Motor neuron (in vitro differentiated cells): ENCODE measurements at regions not wholly inside any gene's neighbourhood (a gene's known extent, or its start where the extent isn't known, plus 50 kb on each side); places are given as distances from the start of the nearest gene placed in this dataset.
"Not testable (repeated sequence)": the region's sequence is repeated elsewhere in the genome, so short reads cannot be mapped to it uniquely, and the experiment has no call there.

Experiments used
- ATAC-seq, 8 experiments: fragments of 200-7000 bp; cut with Tn5 transposase; replicated peaks in 6 of 8; 2 replicates each; pipeline ENCODE4 v1.8.0; 2021; ENCODE audit warnings: mild to moderate bottlenecking in 8 of 8, moderate library complexity in 8 of 8
- H3K27ac ChIP-seq, 2 donors: fragments of 250-450 bp; sonication (Bioruptor Pico); 2 replicates each; pipeline ENCODE4 v1.9.0; 2021; ENCODE audit warnings: antibody characterized with exemption in 2 of 2, mild to moderate bottlenecking in 2 of 2, moderate library complexity in 1 of 2
- H3K4me1 ChIP-seq, 2 donors: fragments of 250-450 bp; sonication (Bioruptor Pico); replicated peaks in 1 of 2; 2 replicates each; pipeline ENCODE4 v1.6.1; 2021; ENCODE audit warnings: antibody characterized with exemption in 2 of 2, mild to moderate bottlenecking in 2 of 2, moderate library complexity in 1 of 2
- H3K4me3 ChIP-seq, 5 donors: fragments of 250-450 bp; sonication (Bioruptor Pico); 2 replicates each; pipeline ENCODE4 v1.9.0; 2021; ENCODE audit warnings: antibody characterized with exemption in 5 of 5, mild to moderate bottlenecking in 5 of 5, moderate library complexity in 4 of 5
- WGBS, 10 experiments: fragments of 450-650 bp; shearing (Covaris generic); methylation state at CpG; one replicate each; pipeline ENCODE4 v1.0.0; 2022; 5-methylcytosine and 5-hydroxymethylcytosine counted together
- in situ Hi-C, 9 experiments: fragments of 400-800 bp; cut with MboI; loops; one replicate each; pipeline ENCODE4 v1.15.0; 2021; ENCODE audit warnings: low sequenced_read_pairs in 9 of 9, low pct_unique_long_range_greater_than_20kb in 2 of 9; ENCODE audit not compliant: unreplicated experiment in 9 of 9

GRCh38 chr3:160047876-160048275 is 59.2 kb downstream of the IL12A start:
- Histone ChIP-seq H3K4me3 (no peak overlapping the region), H3K4me1 (peaks cover 0 to 3% of the 10 kb centered on the region in 2 donors), H3K27ac (no peak overlapping the region)
- in situ Hi-C loops, result loop anchor here in 4 of 9 experiments (25.0 kb wide), 2 partner anchors 289 to 364 kb away; no protein-coding TSS in a partner anchor
- WGBS, 10 experiments, result 53 to 100% (median 80%) methylated on average over 1 to 4 of the region's 5 CpGs; no CpG with 5 or more reads in 5 of the 10 experiments
- ATAC-seq, result no peak

DNA sequence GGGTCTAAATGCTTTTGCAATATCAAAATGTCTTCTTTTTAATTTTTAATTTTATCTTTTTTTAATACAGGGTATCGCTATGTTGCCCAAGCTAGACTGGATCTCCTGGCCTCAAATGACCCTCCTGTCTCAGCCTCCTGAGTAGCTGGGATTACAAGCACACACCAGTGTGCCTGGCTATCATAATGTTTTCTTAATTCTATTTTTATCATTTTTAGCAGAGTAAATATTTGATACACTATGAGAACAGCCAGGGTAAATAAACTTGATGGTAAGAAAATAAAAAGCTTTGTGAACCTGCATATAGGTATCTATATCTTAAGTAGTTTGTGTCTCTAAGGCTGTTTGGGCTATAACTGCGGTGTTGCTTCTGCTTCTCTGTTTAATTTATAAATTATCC is 60.4 kb downstream of the IL12A start:
- in situ Hi-C loops, result loop anchor here in 4 of 9 experiments (25.0 kb wide), 2 partner anchors 288 to 363 kb away; no protein-coding TSS in a partner anchor
- no peak for ATAC-seq
- Histone ChIP-seq H3K4me1 (peaks cover 0 to 3% of the 10 kb centered on the region in 2 donors), H3K4me3 (no peak overlapping the region), H3K27ac (no peak overlapping the region)
- 60 to 100% (median 92%) methylated on average over 2 of the region's 2 CpGs; no CpG with 5 or more reads in 3 of the 10 experiments for WGBS, 10 experiments

DNA sequence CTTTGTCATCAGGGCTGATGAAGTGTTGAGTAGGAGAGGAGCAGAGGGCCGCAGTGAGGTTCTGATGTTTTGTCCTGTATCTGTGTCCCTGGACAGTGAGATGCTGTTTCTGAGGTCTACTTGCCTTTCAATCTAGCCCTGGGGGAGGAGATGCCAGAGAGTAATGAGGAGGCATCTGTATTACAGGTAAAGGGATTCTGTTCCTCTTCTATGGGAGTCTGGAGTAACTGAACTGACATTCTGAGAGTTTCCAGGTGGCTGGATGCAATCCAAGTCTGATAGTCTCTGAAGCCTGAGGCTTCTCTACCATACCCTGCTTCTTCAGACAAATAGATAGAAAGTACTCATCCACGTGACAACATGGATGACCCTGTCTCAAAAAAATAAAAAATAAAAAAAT is 60.9 kb downstream of the IL12A start:
- ATAC-seq, result no peak
- Histone ChIP-seq H3K4me3 (no peak overlapping the region), H3K4me1 (peaks cover 0 to 3% of the 10 kb centered on the region in 2 donors), H3K27ac (no peak overlapping the region)
- 0 to 100% (median 71%) methylated on average over 1 to 2 of the region's 2 CpGs for WGBS, 10 experiments
- in situ Hi-C loops, result loop anchor here in 4 of 9 experiments (25.0 kb wide), 2 partner anchors 288 to 363 kb away; no protein-coding TSS in a partner anchor

DNA sequence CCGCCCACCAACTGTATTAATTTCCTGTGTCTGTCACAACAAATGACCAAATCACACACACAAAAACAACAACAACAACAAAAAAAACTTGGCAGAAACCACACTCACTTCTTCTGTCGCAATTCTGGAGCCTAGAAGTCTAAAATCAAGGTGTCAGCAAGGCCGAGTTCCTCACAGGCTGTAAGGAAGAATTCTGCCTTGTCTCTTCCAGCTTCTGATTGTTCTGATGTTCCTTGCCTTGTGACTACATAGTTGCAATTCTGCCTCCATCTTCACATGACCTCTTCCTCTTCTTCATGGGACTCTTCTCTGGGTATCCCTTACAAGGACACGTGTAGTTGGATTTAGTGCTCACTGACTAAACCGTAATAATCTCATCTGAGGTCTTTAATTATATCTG is 61.4 kb downstream of the IL12A start:
- 59 to 100% (median 90%) methylated on average over 1 to 4 of the region's 5 CpGs; no CpG with 5 or more reads in 1 of the 10 experiments for WGBS, 10 experiments
- Histone ChIP-seq H3K27ac (no peak overlapping the region), H3K4me3 (no peak overlapping the region), H3K4me1 (peaks cover 0 to 3% of the 10 kb centered on the region in 2 donors)
- in situ Hi-C loops, result loop anchor here in 4 of 9 experiments (25.0 kb wide), 2 partner anchors 287 to 362 kb away; no protein-coding TSS in a partner anchor
- ATAC-seq, result no peak

DNA sequence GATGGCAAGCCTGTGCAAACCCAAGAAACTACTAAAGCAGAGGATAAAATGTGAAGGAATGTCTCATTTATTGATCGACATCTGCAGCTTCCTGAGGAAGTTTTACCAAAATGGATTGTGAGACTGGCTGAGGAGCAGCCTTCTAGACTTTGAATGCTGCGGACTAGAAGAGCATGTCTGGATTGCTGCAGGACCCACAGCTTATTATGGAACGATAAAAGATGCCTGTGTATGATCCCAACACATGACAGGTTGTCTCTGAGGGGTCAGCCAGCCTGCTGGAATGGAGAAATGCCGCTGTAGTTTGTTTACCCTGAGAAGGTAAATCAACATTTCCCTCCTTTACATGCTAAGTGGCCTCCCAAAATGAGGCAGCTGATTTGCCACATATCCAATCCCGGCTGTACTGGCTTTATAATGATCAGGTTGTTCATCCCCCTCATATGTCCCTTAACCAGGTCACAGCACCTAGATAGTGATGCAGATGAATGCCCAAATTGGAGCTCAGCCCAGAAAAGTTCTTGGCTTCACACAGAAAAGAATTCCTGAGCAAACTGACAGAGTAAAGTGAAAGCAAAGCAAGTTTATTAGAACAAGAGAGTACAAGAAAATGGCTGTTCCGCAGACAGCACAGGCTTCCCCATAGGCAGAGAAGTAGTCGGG is 63.9 kb downstream of the IL12A start:
- ATAC-seq, result peak in 1 of 8 experiments; percentile 37
- Histone ChIP-seq H3K4me1 (peaks cover 0 to 3% of the 10 kb centered on the region in 2 donors), H3K27ac (no peak overlapping the region), H3K4me3 (no peak overlapping the region)
- 50 to 100% (median 84%) methylated on average over 1 to 7 of the region's 7 CpGs; no CpG with 5 or more reads in 1 of the 10 experiments for WGBS, 10 experiments
- in situ Hi-C loops, result no loop called here

GRCh38 chr3:160053048-160053391 is 64.4 kb downstream of the IL12A start:
- WGBS, 10 experiments, result 55 to 87% (median 73%) methylated on average over 2 to 4 of the region's 4 CpGs; no CpG with 5 or more reads in 1 of the 10 experiments
- no peak for ATAC-seq
- Histone ChIP-seq H3K4me3 (no peak overlapping the region), H3K27ac (no peak overlapping the region), H3K4me1 (peaks cover 0 to 3% of the 10 kb centered on the region in 2 donors)
- in situ Hi-C loops, result no loop called here

- WGBS, 10 experiments, result 45 to 95% (median 83%) methylated on average over 1 to 3 of the region's 4 CpGs; no CpG with 5 or more reads in 3 of the 10 experiments
- ATAC-seq, H3K4me1 ChIP-seq, H3K27ac ChIP-seq, H3K4me3 ChIP-seq, in situ Hi-C loops: not testable (repeated sequence)
Measured at GRCh38 chr3:160054862-160055261, 66.2 kb downstream of the IL12A start.

GRCh38 chr3:160055659-160056058 is 67.0 kb downstream of the IL12A start:
- no peak overlapping the region for H3K27ac ChIP-seq
- no peak for ATAC-seq
- no peaks in the 10 kb centered on the region for H3K4me1 ChIP-seq
- H3K4me3 ChIP-seq, result no peak overlapping the region
- in situ Hi-C loops, result no loop called here
- WGBS, 10 experiments, result 70 to 100% (median 86%) methylated on average over 1 to 3 of the region's 3 CpGs; no CpG with 5 or more reads in 2 of the 10 experiments

- Histone ChIP-seq H3K4me3 (no peak overlapping the region), H3K4me1 (no peaks in the 10 kb centered on the region), H3K27ac (no peak overlapping the region)
- WGBS, 10 experiments, result 41 to 92% (median 67%) methylated on average over 1 to 2 of the region's 2 CpGs; no CpG with 5 or more reads in 3 of the 10 experiments
- no peak for ATAC-seq
- in situ Hi-C loops, result no loop called here
Measured at GRCh38 chr3:160057331-160057730, 68.7 kb downstream of the IL12A start.

DNA sequence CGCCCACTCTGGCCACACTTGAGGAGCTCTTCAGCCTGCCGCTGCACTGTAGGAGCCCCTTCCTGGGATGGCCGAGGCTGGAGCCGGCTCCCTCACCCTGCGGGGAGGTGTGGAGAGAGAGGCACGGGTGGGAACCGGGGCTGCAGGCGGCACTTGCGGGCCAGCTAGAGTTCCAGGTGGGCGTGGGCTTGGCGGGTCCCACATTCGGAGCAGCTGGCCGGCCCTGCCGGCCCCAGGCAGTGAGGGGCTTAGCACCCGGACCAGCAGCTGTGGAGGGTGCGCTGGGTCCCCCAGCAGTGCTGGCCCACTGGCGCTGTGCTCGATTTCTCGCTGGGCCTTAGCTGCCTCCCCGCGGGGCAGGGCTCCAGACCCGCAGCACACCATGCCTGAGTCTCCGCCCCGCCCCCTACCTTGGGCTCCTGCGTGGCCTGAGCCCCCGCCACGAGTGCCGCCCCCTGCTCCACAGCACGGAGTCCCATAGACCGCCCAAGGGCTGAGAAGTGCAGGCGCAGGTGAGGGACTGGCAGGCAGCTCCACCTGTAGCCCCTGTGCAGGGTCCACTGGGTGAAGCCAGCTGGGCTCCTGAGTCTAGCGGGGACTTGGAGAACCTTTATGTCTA is 71.9 kb downstream of the IL12A start:
- ATAC-seq, result no peak
- Histone ChIP-seq H3K4me3 (no peak overlapping the region), H3K27ac (no peak overlapping the region), H3K4me1 (no peaks in the 10 kb centered on the region)
- in situ Hi-C loops, result no loop called here
- WGBS, 10 experiments, result 88 to 100% (median 100%) methylated on average over 1 to 5 of the region's 32 CpGs; no CpG with 5 or more reads in 7 of the 10 experiments

- in situ Hi-C loops, result no loop called here
- no peaks in the 10 kb centered on the region for H3K4me1 ChIP-seq
- no peak overlapping the region for H3K4me3 ChIP-seq
- 40 to 97% (median 85%) methylated on average over 1 to 10 of the region's 12 CpGs; no CpG with 5 or more reads in 2 of the 10 experiments for WGBS, 10 experiments
- H3K27ac ChIP-seq, result no peak overlapping the region
- ATAC-seq, result no peak
Measured at GRCh38 chr3:160061525-160061924, 72.9 kb downstream of the IL12A start.

DNA sequence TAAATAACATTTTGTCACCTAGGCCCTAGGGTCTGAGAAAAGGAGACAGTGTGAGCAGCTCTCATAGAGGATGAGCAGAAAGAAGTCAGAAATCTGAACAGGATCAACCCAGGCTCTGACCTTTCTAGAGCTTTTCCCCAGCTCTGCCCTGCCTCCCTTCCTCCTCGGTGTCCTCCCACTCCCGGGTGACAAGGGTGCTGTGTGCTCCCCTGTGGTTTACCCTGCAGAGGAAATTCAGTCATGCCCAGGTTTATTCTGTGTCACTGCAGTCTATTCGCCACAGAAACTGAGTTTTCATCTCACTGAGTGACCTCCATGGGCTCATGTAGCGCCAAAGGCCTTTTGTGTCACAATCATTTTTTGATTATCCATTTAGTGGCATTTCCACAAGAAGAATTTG is 76.6 kb downstream of the IL12A start:
- Histone ChIP-seq H3K4me3 (no peak overlapping the region), H3K27ac (no peak overlapping the region), H3K4me1 (no peaks in the 10 kb centered on the region)
- 43 to 100% (median 79%) methylated on average over 1 to 4 of the region's 4 CpGs; no CpG with 5 or more reads in 4 of the 10 experiments for WGBS, 10 experiments
- in situ Hi-C loops, result no loop called here
- ATAC-seq, result no peak

- ATAC-seq, result no peak
- H3K4me1 ChIP-seq, result no peaks in the 10 kb centered on the region
- H3K27ac ChIP-seq, result no peak overlapping the region
- H3K4me3 ChIP-seq, result no peak overlapping the region
- 43 to 100% (median 97%) methylated on average over 1 to 4 of the region's 4 CpGs; no CpG with 5 or more reads in 4 of the 10 experiments for WGBS, 10 experiments
- in situ Hi-C loops, result no loop called here
Measured at GRCh38 chr3:160065786-160066185, 77.2 kb downstream of the IL12A start.
